ENCODE measurements at regions not wholly inside any gene's neighbourhood (a gene's known extent, or its start where the extent isn't known, plus 50 kb on each side); places are given as distances from the start of the nearest gene placed in this dataset.
"Not testable (repeated sequence)": the region's sequence is repeated elsewhere in the genome, so short reads cannot be mapped to it uniquely, and the experiment has no call there.

- H3K9ac ChIP-seq (ENCODE audit: low read length); H3K4me3 ChIP-seq (ENCODE audit: low read length); H3K27me3 ChIP-seq (ENCODE audit: control insufficient read depth, insufficient read depth, low read length); H3K27ac ChIP-seq (ENCODE audit: low read depth, low read length); H3K36me3 ChIP-seq (ENCODE audit: control insufficient read depth, insufficient read depth, low read length); H3K4me1 ChIP-seq (ENCODE audit: control insufficient read depth, insufficient read depth, low read length): not testable (repeated sequence)
These were observed 1070.5 kb downstream of the BRD1 start for GRCh38 chr22:48757135-48757534.

- no peaks in the 10 kb centered on the region for H3K4me1 ChIP-seq (ENCODE audit: control insufficient read depth, insufficient read depth, low read length)
- H3K27me3 ChIP-seq (ENCODE audit: control insufficient read depth, insufficient read depth, low read length), result no peaks in the 10 kb centered on the region
- H3K27ac ChIP-seq (ENCODE audit: low read depth, low read length), result no peak overlapping the region
- H3K36me3 ChIP-seq (ENCODE audit: control insufficient read depth, insufficient read depth, low read length), result no peaks in the 10 kb centered on the region
- no peak overlapping the region for H3K9ac ChIP-seq (ENCODE audit: low read length)
- H3K4me3 ChIP-seq (ENCODE audit: low read length), result no peak overlapping the region
These were observed 1071.2 kb downstream of the BRD1 start for GRCh38 chr22:48756146-48757111.

GRCh38 chr22:48755059-48755949 is 1072.4 kb downstream of the BRD1 start:
- Histone ChIP-seq H3K4me1 (ENCODE audit: control insufficient read depth, insufficient read depth, low read length) (no peaks in the 10 kb centered on the region), H3K9ac (ENCODE audit: low read length) (no peak overlapping the region), H3K27ac (ENCODE audit: low read depth, low read length) (no peak overlapping the region), H3K4me3 (ENCODE audit: low read length) (no peak overlapping the region), H3K27me3 (ENCODE audit: control insufficient read depth, insufficient read depth, low read length) (no peaks in the 10 kb centered on the region), H3K36me3 (ENCODE audit: control insufficient read depth, insufficient read depth, low read length) (no peaks in the 10 kb centered on the region)

GRCh38 chr22:48754611-48755058 is 1073.0 kb downstream of the BRD1 start:
- Histone ChIP-seq H3K4me3 (ENCODE audit: low read length) (no peak overlapping the region), H3K27ac (ENCODE audit: low read depth, low read length) (no peak overlapping the region), H3K36me3 (ENCODE audit: control insufficient read depth, insufficient read depth, low read length) (no peaks in the 10 kb centered on the region), H3K4me1 (ENCODE audit: control insufficient read depth, insufficient read depth, low read length) (no peaks in the 10 kb centered on the region), H3K9ac (ENCODE audit: low read length) (no peak overlapping the region), H3K27me3 (ENCODE audit: control insufficient read depth, insufficient read depth, low read length) (no peaks in the 10 kb centered on the region)

- Histone ChIP-seq H3K27me3 (ENCODE audit: control insufficient read depth, insufficient read depth, low read length) (no peaks in the 10 kb centered on the region), H3K4me1 (ENCODE audit: control insufficient read depth, insufficient read depth, low read length) (no peaks in the 10 kb centered on the region), H3K9ac (ENCODE audit: low read length) (no peak overlapping the region), H3K4me3 (ENCODE audit: low read length) (no peak overlapping the region), H3K36me3 (ENCODE audit: control insufficient read depth, insufficient read depth, low read length) (no peaks in the 10 kb centered on the region), H3K27ac (ENCODE audit: low read depth, low read length) (no peak overlapping the region)
These were observed 1073.7 kb downstream of the BRD1 start for GRCh38 chr22:48753752-48754517.

GRCh38 chr22:48753381-48753730 is 1074.3 kb downstream of the BRD1 start:
- Histone ChIP-seq H3K4me1 (ENCODE audit: control insufficient read depth, insufficient read depth, low read length) (no peaks in the 10 kb centered on the region), H3K27ac (ENCODE audit: low read depth, low read length) (no peak overlapping the region), H3K9ac (ENCODE audit: low read length) (no peak overlapping the region), H3K36me3 (ENCODE audit: control insufficient read depth, insufficient read depth, low read length) (no peaks in the 10 kb centered on the region), H3K27me3 (ENCODE audit: control insufficient read depth, insufficient read depth, low read length) (no peaks in the 10 kb centered on the region), H3K4me3 (ENCODE audit: low read length) (no peak overlapping the region)

GRCh38 chr22:48752451-48753380 is 1075.0 kb downstream of the BRD1 start:
- no peaks in the 10 kb centered on the region for H3K27me3 ChIP-seq (ENCODE audit: control insufficient read depth, insufficient read depth, low read length)
- no peaks in the 10 kb centered on the region for H3K4me1 ChIP-seq (ENCODE audit: control insufficient read depth, insufficient read depth, low read length)
- no peak overlapping the region for H3K9ac ChIP-seq (ENCODE audit: low read length)
- H3K36me3 ChIP-seq (ENCODE audit: control insufficient read depth, insufficient read depth, low read length), result no peaks in the 10 kb centered on the region
- no peak overlapping the region for H3K4me3 ChIP-seq (ENCODE audit: low read length)
- H3K27ac ChIP-seq (ENCODE audit: low read depth, low read length), result no peak overlapping the region

- no peaks in the 10 kb centered on the region for H3K36me3 ChIP-seq (ENCODE audit: control insufficient read depth, insufficient read depth, low read length)
- H3K4me1 ChIP-seq (ENCODE audit: control insufficient read depth, insufficient read depth, low read length), result no peaks in the 10 kb centered on the region
- no peak overlapping the region for H3K4me3 ChIP-seq (ENCODE audit: low read length)
- no peak overlapping the region for H3K9ac ChIP-seq (ENCODE audit: low read length)
- H3K27ac ChIP-seq (ENCODE audit: low read depth, low read length), result no peak overlapping the region
- H3K27me3 ChIP-seq (ENCODE audit: control insufficient read depth, insufficient read depth, low read length), result no peaks in the 10 kb centered on the region
These were observed 1075.9 kb downstream of the BRD1 start for GRCh38 chr22:48751539-48752437.

GRCh38 chr22:48750826-48751440 is 1076.7 kb downstream of the BRD1 start:
- no peak overlapping the region for H3K4me3 ChIP-seq (ENCODE audit: low read length)
- no peaks in the 10 kb centered on the region for H3K27me3 ChIP-seq (ENCODE audit: control insufficient read depth, insufficient read depth, low read length)
- H3K27ac ChIP-seq (ENCODE audit: low read depth, low read length), result no peak overlapping the region
- no peaks in the 10 kb centered on the region for H3K4me1 ChIP-seq (ENCODE audit: control insufficient read depth, insufficient read depth, low read length)
- H3K36me3 ChIP-seq (ENCODE audit: control insufficient read depth, insufficient read depth, low read length), result no peaks in the 10 kb centered on the region
- H3K9ac ChIP-seq (ENCODE audit: low read length), result no peak overlapping the region

- no peaks in the 10 kb centered on the region for H3K4me1 ChIP-seq (ENCODE audit: control insufficient read depth, insufficient read depth, low read length)
- H3K9ac ChIP-seq (ENCODE audit: low read length), result no peak overlapping the region
- H3K36me3 ChIP-seq (ENCODE audit: control insufficient read depth, insufficient read depth, low read length), result no peaks in the 10 kb centered on the region
- no peak overlapping the region for H3K4me3 ChIP-seq (ENCODE audit: low read length)
- no peak overlapping the region for H3K27ac ChIP-seq (ENCODE audit: low read depth, low read length)
- H3K27me3 ChIP-seq (ENCODE audit: control insufficient read depth, insufficient read depth, low read length), result no peaks in the 10 kb centered on the region
These were observed 1077.4 kb downstream of the BRD1 start for GRCh38 chr22:48750282-48750681.
